GM21390 (cell line): ENCODE measurements at regions not wholly inside any gene's neighbourhood (a gene's known extent, or its start where the extent isn't known, plus 50 kb on each side); places are given as distances from the start of the nearest gene placed in this dataset.
"Not testable (repeated sequence)": the region's sequence is repeated elsewhere in the genome, so short reads cannot be mapped to it uniquely, and the experiment has no call there.

Experiments
- ATAC-seq: cut with Tn5 transposase; IDR thresholded peaks from one replicate; pipeline ENCODE4 v1.9.1; 2021; ENCODE audit not compliant: unreplicated experiment

GRCh38 chr1:4133297-4133938, 233.3 kb upstream of the C1orf174 start:
- ATAC-seq: no peak

GRCh38 chr1:4133939-4134321, 233.9 kb upstream of the C1orf174 start:
- ATAC-seq: no peak

- ATAC-seq: not testable (repeated sequence)
Observed at GRCh38 chr1:4135853-4136252, 235.8 kb upstream of the C1orf174 start.

GRCh38 chr1:4137621-4138415, 237.7 kb upstream of the C1orf174 start:
- ATAC-seq: no peak

GRCh38 chr1:4139646-4140045, 239.6 kb upstream of the C1orf174 start:
- no peak for ATAC-seq

- no peak for ATAC-seq
Observed at GRCh38 chr1:4140241-4140640, 240.2 kb upstream of the C1orf174 start.

- ATAC-seq: no peak
Observed at GRCh38 chr1:4140821-4141220, 240.7 kb upstream of the C1orf174 start.

GRCh38 chr1:4144349-4144971, 244.4 kb upstream of the C1orf174 start:
- ATAC-seq: no peak

- ATAC-seq: no peak
Observed at GRCh38 chr1:4146101-4146500, 246.0 kb upstream of the C1orf174 start.

- ATAC-seq: no peak
Observed at GRCh38 chr1:4146614-4147013, 246.5 kb upstream of the C1orf174 start.

- ATAC-seq: no peak
Observed at GRCh38 chr1:4147509-4147908, 247.4 kb upstream of the C1orf174 start.

GRCh38 chr1:4149281-4149680, 249.2 kb upstream of the C1orf174 start:
- no peak for ATAC-seq

GRCh38 chr1:4149831-4150230, 249.8 kb upstream of the C1orf174 start:
- ATAC-seq: no peak

- ATAC-seq: no peak
Observed at GRCh38 chr1:4150262-4150661, 250.2 kb upstream of the C1orf174 start.

- ATAC-seq: no peak
Observed at GRCh38 chr1:4152266-4152665, 252.2 kb upstream of the C1orf174 start.

GRCh38 chr1:4153571-4153970, 253.5 kb upstream of the C1orf174 start:
- ATAC-seq: no peak

GRCh38 chr1:4156241-4156973, 256.3 kb upstream of the C1orf174 start:
- no peak for ATAC-seq

GRCh38 chr1:4160181-4160580, 260.1 kb upstream of the C1orf174 start:
- no peak for ATAC-seq

- ATAC-seq: no peak
Observed at GRCh38 chr1:4161366-4162006, 261.4 kb upstream of the C1orf174 start.

GRCh38 chr1:4164965-4165364, 264.9 kb upstream of the C1orf174 start:
- ATAC-seq: no peak

GRCh38 chr1:4165686-4166300, 265.7 kb upstream of the C1orf174 start:
- ATAC-seq: no peak
